ENCODE measurements at regions not wholly inside any gene's neighbourhood (a gene's known extent, or its start where the extent isn't known, plus 50 kb on each side); places are given as distances from the start of the nearest gene placed in this dataset.

DNA sequence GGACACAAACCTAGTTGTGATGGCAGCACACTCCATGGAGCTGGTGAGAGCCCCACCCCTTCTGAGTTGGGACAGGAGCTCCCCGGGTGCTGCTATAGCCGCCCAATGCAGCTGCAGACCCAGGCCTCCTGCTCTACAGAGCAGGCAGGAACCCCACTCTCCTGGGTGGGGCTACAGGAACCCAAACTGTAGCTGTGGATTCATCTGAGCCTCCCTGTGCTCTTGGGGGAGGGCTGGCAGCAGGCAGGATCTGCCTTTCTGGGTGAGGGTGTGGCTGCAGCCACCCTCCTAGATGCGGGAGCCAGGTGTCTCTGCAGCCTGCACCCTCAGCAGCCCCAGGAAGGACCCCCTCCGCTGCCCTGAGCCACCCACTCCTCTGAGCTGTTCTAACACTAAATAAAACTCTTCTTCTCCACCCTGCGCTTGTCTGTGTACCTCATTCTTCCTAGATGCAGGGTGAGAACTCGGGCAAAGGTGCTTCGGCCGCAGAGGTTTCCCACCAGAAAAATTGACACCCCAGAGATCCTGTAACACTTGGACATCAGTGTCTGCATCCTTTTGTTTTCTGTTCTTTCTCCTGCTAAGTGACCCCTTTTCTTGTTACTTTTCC is 55.2 kb upstream of the KIF13A start:
- TF ChIP-seq POLR2AphosphoS5 (IDR thresholded peaks at IDR 0.05; ENCODE audit: low read depth, low read length) (no peak), POLR2A (IDR thresholded peaks at IDR 0.05; ENCODE audit: low read depth, low read length) (no peak), TAF1 (IDR thresholded peaks at IDR 0.05; ENCODE audit: borderline replicate concordance, low read depth, low read length) (no peak)

All from GM12892 (cell line).